Thyroid gland (tissue), 4 donors: ENCODE measurements at regions not wholly inside any gene's neighbourhood (a gene's known extent, or its start where the extent isn't known, plus 50 kb on each side); places are given as distances from the start of the nearest gene placed in this dataset.

ENCODE experiments used
- DNase-seq, 2 donors: peaks; one replicate each; pipeline ENCODE4 v3.0.0-alpha.2; 2019
- H3K27ac ChIP-seq, 3 donors: fragments of 200-600 bp; sonication (generic); 1 replicate in 2 of 3; 2 replicates in 1 of 3; pipeline ENCODE4 v1.5.1; 2016 to 2019; ENCODE audit warnings: mild to moderate bottlenecking in 1 of 3, moderate library complexity in 1 of 3
- H3K27me3 ChIP-seq: fragments of 200-600 bp; sonication (generic); one replicate; pipeline ENCODE4 v1.5.1; 2019
- H3K36me3 ChIP-seq, 2 donors: fragments of 200-600 bp; sonication (generic); one replicate each; pipeline ENCODE4 v1.5.1; 2016 to 2019
- H3K4me1 ChIP-seq, 2 donors: fragments of 200-600 bp; sonication (generic); one replicate each; pipeline ENCODE4 v1.5.1; 2017 to 2019
- H3K4me3 ChIP-seq, 3 donors: fragments of 200-600 bp; sonication (generic); replicated peaks in 1 of 3; 1 replicate in 2 of 3; 2 replicates in 1 of 3; pipeline ENCODE4 v1.5.1; 2016; ENCODE audit warnings: mild to moderate bottlenecking in 1 of 3
- H3K9me3 ChIP-seq: fragments of 200-600 bp; sonication (generic); one replicate; pipeline ENCODE4 v1.5.1; 2017
- CTCF ChIP-seq, 6 experiments: fragments of 200-600 bp in 3 of 6; fragments of 450-650 bp in 3 of 6; sonication (generic) in 3 of 6; IDR thresholded peaks; one replicate each; pipeline ENCODE4 v1.5.1; 2016 to 2019; ENCODE audit warnings: antibody characterized with exemption in 6 of 6, mild to moderate bottlenecking in 2 of 6, inconsistent platforms in 1 of 6, moderate library complexity in 1 of 6
- POLR2A ChIP-seq, 2 donors: fragments of 450-650 bp; IDR thresholded peaks; one replicate each; pipeline ENCODE4 v1.6.1; 2017; ENCODE audit warnings: antibody characterized with exemption in 2 of 2, mild to moderate bottlenecking in 2 of 2, moderate library complexity in 1 of 2
- WGBS, 2 donors: methylation state at CpG; one replicate each; pipeline ENCODE4 v1.1.5; 2017; 5-methylcytosine and 5-hydroxymethylcytosine counted together
- intact Hi-C: fragments of 100-400 bp; cut with DNase I; formaldehyde crosslinking; loops from one replicate; pipeline ENCODE4 v1.15.1; 2023

- H3K4me1 ChIP-seq, result no peaks in the 10 kb centered on the region
These were observed 75.1 kb downstream of the LINGO1 start for GRCh38 chr15:77557564-77557963.

GRCh38 chr15:77557144-77557543 is 75.6 kb downstream of the LINGO1 start:
- 72 to 77% methylated on average over 8 to 10 of the region's 10 CpGs for WGBS, 2 donors
- Histone ChIP-seq H3K4me1 (no peaks in the 10 kb centered on the region), H3K4me3 (no peak overlapping the region), H3K27me3 (no peaks in the 10 kb centered on the region), H3K27ac (no peak overlapping the region), H3K9me3 (no peaks in the 10 kb centered on the region), H3K36me3 (no peaks in the 10 kb centered on the region)
- intact Hi-C loops, result no loop called here
- DNase-seq, result no peak
- TF ChIP-seq CTCF (IDR thresholded peaks at IDR 0.05), result no peak
- no peak for TF ChIP-seq POLR2A (IDR thresholded peaks at IDR 0.05)

More at GRCh38 chr15:77557564-77557963, 75.1 kb downstream of the LINGO1 start:
- 25 to 86% methylated on average over 1 of the region's 1 CpG for WGBS, 2 donors
- Histone ChIP-seq H3K27ac (no peak overlapping the region), H3K36me3 (no peaks in the 10 kb centered on the region), H3K4me3 (no peak overlapping the region), H3K27me3 (no peaks in the 10 kb centered on the region), H3K9me3 (no peaks in the 10 kb centered on the region)
- TF ChIP-seq POLR2A (IDR thresholded peaks at IDR 0.05) (no peak), CTCF (IDR thresholded peaks at IDR 0.05) (no peak)
- no peak for DNase-seq
- intact Hi-C loops, result no loop called here

GRCh38 chr15:77556622-77557021 is 76.1 kb downstream of the LINGO1 start:
- Histone ChIP-seq H3K9me3 (no peaks in the 10 kb centered on the region), H3K27ac (no peak overlapping the region), H3K36me3 (no peaks in the 10 kb centered on the region), H3K4me3 (no peak overlapping the region), H3K27me3 (no peaks in the 10 kb centered on the region), H3K4me1 (no peaks in the 10 kb centered on the region)
- DNase-seq, result no peak
- intact Hi-C loops, result no loop called here
- WGBS, 2 donors, result 88 to 94% methylated on average over 7 of the region's 7 CpGs
- TF ChIP-seq CTCF (IDR thresholded peaks at IDR 0.05), result no peak
- no peak for TF ChIP-seq POLR2A (IDR thresholded peaks at IDR 0.05)

- Histone ChIP-seq H3K27me3 (no peaks in the 10 kb centered on the region), H3K9me3 (no peaks in the 10 kb centered on the region), H3K27ac (no peak overlapping the region), H3K4me3 (no peak overlapping the region), H3K4me1 (no peaks in the 10 kb centered on the region), H3K36me3 (no peaks in the 10 kb centered on the region)
- no peak for DNase-seq
- intact Hi-C loops, result no loop called here
- TF ChIP-seq POLR2A (IDR thresholded peaks at IDR 0.05), result no peak
- no peak for TF ChIP-seq CTCF (IDR thresholded peaks at IDR 0.05)
- 75 to 94% methylated on average over 3 to 8 of the region's 8 CpGs for WGBS, 2 donors
These were observed 77.5 kb downstream of the LINGO1 start for GRCh38 chr15:77555232-77555631.

GRCh38 chr15:77554306-77555080 is 78.2 kb downstream of the LINGO1 start:
- DNase-seq, result no peak
- intact Hi-C loops, result no loop called here
- H3K36me3 ChIP-seq, result no peaks in the 10 kb centered on the region
- H3K4me3 ChIP-seq, result no peak overlapping the region
- H3K27ac ChIP-seq, result no peak overlapping the region
- no peaks in the 10 kb centered on the region for H3K4me1 ChIP-seq
- no peaks in the 10 kb centered on the region for H3K9me3 ChIP-seq
- 75 to 76% methylated on average over 11 of the region's 11 CpGs for WGBS, 2 donors
- no peaks in the 10 kb centered on the region for H3K27me3 ChIP-seq
- TF ChIP-seq CTCF (IDR thresholded peaks at IDR 0.05) (no peak), POLR2A (IDR thresholded peaks at IDR 0.05) (no peak)
